ENCODE measurements at regions not wholly inside any gene's neighbourhood (a gene's known extent, or its start where the extent isn't known, plus 50 kb on each side); places are given as distances from the start of the nearest gene placed in this dataset.

DNA sequence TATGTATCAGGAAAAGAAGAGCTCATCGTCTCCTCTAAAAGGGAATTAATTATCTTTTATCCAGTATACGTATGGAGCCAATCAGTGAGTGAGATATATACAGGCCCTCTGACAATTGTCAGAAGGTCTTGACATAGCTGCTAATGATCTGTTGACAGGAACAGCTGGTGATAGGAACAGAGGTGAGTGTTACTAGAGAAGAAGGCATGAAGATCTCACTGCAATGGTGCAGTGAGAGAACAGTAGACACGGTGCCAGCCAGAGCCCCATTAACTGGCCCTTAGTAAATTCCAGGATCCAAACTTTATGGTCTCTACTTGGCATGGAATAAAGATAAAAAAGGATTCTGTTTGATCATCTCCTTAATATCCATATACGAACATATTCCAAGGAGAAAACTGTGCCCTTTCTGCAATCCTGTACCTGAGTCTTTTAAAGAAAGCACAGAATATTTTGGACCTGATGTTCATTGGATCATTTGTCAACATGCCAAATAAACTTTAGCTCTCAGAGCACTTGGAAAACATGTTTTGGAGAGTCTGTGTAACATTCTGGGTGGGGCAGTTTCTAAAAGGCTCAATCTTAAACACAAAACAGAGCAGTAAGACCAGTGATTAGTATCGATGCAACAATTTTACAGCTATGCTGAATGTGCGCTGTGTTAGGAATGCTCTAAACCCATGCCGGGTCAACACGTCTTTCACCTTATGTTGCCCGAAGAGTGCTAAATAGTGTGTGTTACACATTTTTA, 135.8 kb upstream of the CITED2 start:
- DNase-seq (ENCODE audit: low spot score in 2 of 2), result no peak
- in situ Hi-C loops (cut with MboI; ENCODE audit: low sequenced_read_pairs), result no loop called here
- H3K36me3 ChIP-seq (replicated peaks), result no peaks in the 10 kb centered on the region
- no peaks in the 10 kb centered on the region for H3K9me3 ChIP-seq
- H3K4me3 ChIP-seq, result no peak overlapping the region
- H3K4me1 ChIP-seq, result no peaks in the 10 kb centered on the region
- H3K27me3 ChIP-seq (ENCODE audit: low read depth), result no peaks in the 10 kb centered on the region

- H3K4me1 ChIP-seq, result no peaks in the 10 kb centered on the region
- in situ Hi-C loops (cut with MboI; ENCODE audit: low sequenced_read_pairs), result no loop called here
- H3K36me3 ChIP-seq (replicated peaks), result no peaks in the 10 kb centered on the region
- no peak for DNase-seq (ENCODE audit: low spot score in 2 of 2)
- H3K27me3 ChIP-seq (ENCODE audit: low read depth), result no peaks in the 10 kb centered on the region
- H3K4me3 ChIP-seq, result no peak overlapping the region
- H3K9me3 ChIP-seq, result no peaks in the 10 kb centered on the region
These were observed 134.7 kb upstream of the CITED2 start for GRCh38 chr6:139509167-139509566.

- no peaks in the 10 kb centered on the region for H3K36me3 ChIP-seq (replicated peaks)
- H3K4me3 ChIP-seq, result no peak overlapping the region
- DNase-seq (ENCODE audit: low spot score in 2 of 2), result no peak
- no peaks in the 10 kb centered on the region for H3K27me3 ChIP-seq (ENCODE audit: low read depth)
- in situ Hi-C loops (cut with MboI; ENCODE audit: low sequenced_read_pairs), result no loop called here
- no peaks in the 10 kb centered on the region for H3K9me3 ChIP-seq
- H3K4me1 ChIP-seq, result no peaks in the 10 kb centered on the region
These were observed 134.1 kb upstream of the CITED2 start for GRCh38 chr6:139508576-139508975.

DNA sequence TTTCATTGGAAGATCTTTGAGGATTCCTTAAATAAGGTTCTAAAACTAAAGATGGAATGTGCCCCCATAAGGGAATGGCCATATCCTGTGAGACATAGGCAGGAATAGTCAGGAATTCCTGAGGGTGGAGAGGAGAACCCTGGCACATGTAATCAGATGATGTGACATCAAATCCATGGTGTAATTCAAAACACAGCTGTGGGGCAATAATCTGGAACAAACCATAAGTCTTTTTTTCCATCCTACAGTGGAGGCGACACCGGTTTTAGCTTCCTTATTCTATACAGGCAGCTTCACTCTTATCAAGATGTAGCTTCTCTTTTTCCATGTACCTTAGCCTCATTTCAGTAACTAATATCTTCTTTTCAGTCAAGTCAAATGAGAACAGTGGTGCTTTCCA, 133.6 kb upstream of the CITED2 start:
- in situ Hi-C loops (cut with MboI; ENCODE audit: low sequenced_read_pairs), result no loop called here
- Histone ChIP-seq H3K4me1 (no peaks in the 10 kb centered on the region), H3K36me3 (replicated peaks) (no peaks in the 10 kb centered on the region), H3K27me3 (ENCODE audit: low read depth) (no peaks in the 10 kb centered on the region), H3K9me3 (no peaks in the 10 kb centered on the region), H3K4me3 (no peak overlapping the region)
- no peak for DNase-seq (ENCODE audit: low spot score in 2 of 2)

DNA sequence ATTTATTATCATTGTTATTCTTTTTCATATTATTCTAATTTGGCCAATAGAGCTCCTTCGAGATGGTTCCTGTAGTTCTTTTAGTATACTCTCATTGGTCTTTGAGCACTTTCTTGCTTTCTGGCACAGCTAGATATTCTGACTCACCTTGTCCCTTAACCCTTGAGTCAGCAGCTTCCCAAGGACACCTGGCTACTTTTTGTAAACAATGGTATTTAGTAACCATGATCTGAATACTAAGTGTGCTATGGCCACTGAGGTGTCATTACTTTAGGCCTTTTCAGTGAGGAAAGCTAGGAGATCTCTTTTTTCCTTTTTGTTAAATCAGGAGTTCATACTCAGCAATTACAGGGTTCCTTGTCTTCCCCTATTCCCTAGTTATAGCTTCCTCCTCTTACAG, 126.5 kb upstream of the CITED2 start:
- no peaks in the 10 kb centered on the region for H3K27me3 ChIP-seq (ENCODE audit: low read depth)
- in situ Hi-C loops (cut with MboI; ENCODE audit: low sequenced_read_pairs), result no loop called here
- no peaks in the 10 kb centered on the region for H3K4me1 ChIP-seq
- no peak overlapping the region for H3K4me3 ChIP-seq
- DNase-seq (ENCODE audit: low spot score in 2 of 2), result no peak
- no peaks in the 10 kb centered on the region for H3K9me3 ChIP-seq
- H3K36me3 ChIP-seq (replicated peaks), result no peaks in the 10 kb centered on the region

DNA sequence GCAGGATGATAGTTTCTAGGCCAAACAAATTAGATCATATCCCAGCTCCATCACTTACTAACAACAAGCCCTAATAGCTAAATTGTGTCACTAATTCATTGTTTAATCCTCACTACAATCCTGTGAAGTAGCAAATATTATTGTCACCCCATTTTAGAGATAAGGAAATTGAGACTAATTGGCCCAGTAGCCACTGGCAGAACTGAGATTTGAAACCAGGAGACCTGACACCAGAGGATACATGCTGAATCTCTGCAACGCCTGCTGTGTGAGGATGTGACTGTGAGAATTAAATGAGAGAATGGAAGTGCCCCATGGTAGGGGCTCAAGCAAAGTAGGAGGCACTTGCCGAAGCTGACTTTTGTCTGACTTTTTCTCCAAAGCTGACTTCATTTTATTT, 124.3 kb upstream of the CITED2 start:
- no peak overlapping the region for H3K4me3 ChIP-seq
- H3K36me3 ChIP-seq (replicated peaks), result no peaks in the 10 kb centered on the region
- no peak for DNase-seq (ENCODE audit: low spot score in 2 of 2)
- no peaks in the 10 kb centered on the region for H3K9me3 ChIP-seq
- in situ Hi-C loops (cut with MboI; ENCODE audit: low sequenced_read_pairs), result no loop called here
- H3K27me3 ChIP-seq (ENCODE audit: low read depth), result no peaks in the 10 kb centered on the region
- H3K4me1 ChIP-seq, result no peaks in the 10 kb centered on the region

GRCh38 chr6:139497345-139497961, 123.0 kb upstream of the CITED2 start:
- no peaks in the 10 kb centered on the region for H3K27me3 ChIP-seq (ENCODE audit: low read depth)
- H3K36me3 ChIP-seq (replicated peaks), result no peaks in the 10 kb centered on the region
- in situ Hi-C loops (cut with MboI; ENCODE audit: low sequenced_read_pairs), result no loop called here
- H3K4me3 ChIP-seq, result no peak overlapping the region
- no peak for DNase-seq (ENCODE audit: low spot score in 2 of 2)
- no peaks in the 10 kb centered on the region for H3K9me3 ChIP-seq
- no peaks in the 10 kb centered on the region for H3K4me1 ChIP-seq

GRCh38 chr6:139496654-139497344, 122.4 kb upstream of the CITED2 start:
- H3K4me1 ChIP-seq, result no peaks in the 10 kb centered on the region
- H3K36me3 ChIP-seq (replicated peaks), result no peaks in the 10 kb centered on the region
- H3K27me3 ChIP-seq (ENCODE audit: low read depth), result no peaks in the 10 kb centered on the region
- no peak overlapping the region for H3K4me3 ChIP-seq
- no peak for DNase-seq (ENCODE audit: low spot score in 2 of 2)
- H3K9me3 ChIP-seq, result no peaks in the 10 kb centered on the region
- in situ Hi-C loops (cut with MboI; ENCODE audit: low sequenced_read_pairs), result no loop called here

GRCh38 chr6:139494376-139494990, 120.0 kb upstream of the CITED2 start:
- in situ Hi-C loops (cut with MboI; ENCODE audit: low sequenced_read_pairs), result no loop called here
- Histone ChIP-seq H3K4me3 (no peak overlapping the region), H3K9me3 (no peaks in the 10 kb centered on the region), H3K27me3 (ENCODE audit: low read depth) (no peaks in the 10 kb centered on the region), H3K36me3 (replicated peaks) (no peaks in the 10 kb centered on the region), H3K4me1 (no peaks in the 10 kb centered on the region)
- no peak for DNase-seq (ENCODE audit: low spot score in 2 of 2)

GRCh38 chr6:139490482-139490881, 116.0 kb upstream of the CITED2 start:
- no peak for DNase-seq (ENCODE audit: low spot score in 2 of 2)
- no peak overlapping the region for H3K4me3 ChIP-seq
- in situ Hi-C loops (cut with MboI; ENCODE audit: low sequenced_read_pairs), result no loop called here

DNA sequence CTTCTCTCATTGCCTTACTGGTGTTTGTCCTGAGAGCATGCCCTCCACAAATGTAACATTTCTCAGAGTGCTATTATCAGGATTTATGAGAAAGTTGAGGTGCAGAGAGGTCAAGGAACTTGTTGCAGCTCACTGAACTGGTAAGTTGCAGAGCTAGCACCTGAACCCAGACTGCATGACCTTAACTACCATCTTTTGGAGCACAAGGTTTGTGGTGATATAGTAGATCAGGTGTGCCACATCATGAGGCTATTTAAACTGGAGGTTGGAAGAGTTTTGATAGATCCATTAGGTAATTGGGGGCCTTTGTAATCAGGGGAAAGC, 112.0 kb upstream of the CITED2 start:
- Histone ChIP-seq H3K4me3 (no peak overlapping the region), H3K9me3 (no peaks in the 10 kb centered on the region), H3K27me3 (ENCODE audit: low read depth) (no peaks in the 10 kb centered on the region), H3K4me1 (peaks cover 3% of the 10 kb centered on the region), H3K36me3 (replicated peaks) (no peaks in the 10 kb centered on the region)
- DNase-seq (ENCODE audit: low spot score in 2 of 2), result no peak
- in situ Hi-C loops (cut with MboI; ENCODE audit: low sequenced_read_pairs), result no loop called here

More at GRCh38 chr6:139490482-139490881, 116.0 kb upstream of the CITED2 start:
- no peaks in the 10 kb centered on the region for H3K36me3 ChIP-seq (replicated peaks)
- no peaks in the 10 kb centered on the region for H3K27me3 ChIP-seq (ENCODE audit: low read depth)
- no peaks in the 10 kb centered on the region for H3K9me3 ChIP-seq
- H3K4me1 ChIP-seq, result no peaks in the 10 kb centered on the region

DNA sequence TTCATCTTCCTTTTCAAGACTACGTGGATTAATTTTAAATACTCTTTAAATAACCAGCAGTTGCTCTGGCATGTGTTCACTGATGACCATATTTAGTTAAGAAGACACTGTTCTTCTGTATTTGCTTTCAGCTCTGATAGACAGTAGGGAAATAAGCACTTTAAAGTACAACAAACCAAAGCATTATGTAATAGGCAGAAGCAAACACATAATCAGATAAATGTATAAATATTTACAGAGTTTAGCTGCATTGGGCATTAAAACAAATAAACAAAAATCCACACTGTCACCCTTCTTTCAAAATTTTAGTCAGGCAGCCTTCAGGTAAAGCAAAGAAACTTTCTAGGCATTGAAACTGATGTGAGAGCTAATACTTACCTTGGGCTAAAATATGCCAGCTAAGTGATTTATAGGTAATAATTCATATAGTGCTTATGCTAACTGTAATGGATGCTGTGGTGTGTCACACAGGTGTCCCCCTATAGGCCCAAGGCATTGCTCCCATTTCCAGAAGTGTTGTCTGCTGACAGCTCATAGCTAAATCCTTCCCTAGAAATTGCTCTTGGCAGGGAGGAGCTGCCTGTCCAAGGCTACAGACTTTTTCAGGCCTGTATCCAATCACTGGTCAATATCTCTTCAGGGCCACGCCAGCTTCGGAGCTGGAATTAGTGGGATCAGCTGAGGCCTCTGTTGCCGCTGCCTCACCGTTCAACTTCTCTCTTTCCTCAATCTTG, 111.5 kb upstream of the CITED2 start:
- Histone ChIP-seq H3K9me3 (no peaks in the 10 kb centered on the region), H3K4me1 (peaks cover 3% of the 10 kb centered on the region), H3K27me3 (ENCODE audit: low read depth) (no peaks in the 10 kb centered on the region), H3K36me3 (replicated peaks) (no peaks in the 10 kb centered on the region), H3K4me3 (no peak overlapping the region)
- in situ Hi-C loops (cut with MboI; ENCODE audit: low sequenced_read_pairs), result no loop called here
- DNase-seq (ENCODE audit: low spot score in 2 of 2), result no peak

DNA sequence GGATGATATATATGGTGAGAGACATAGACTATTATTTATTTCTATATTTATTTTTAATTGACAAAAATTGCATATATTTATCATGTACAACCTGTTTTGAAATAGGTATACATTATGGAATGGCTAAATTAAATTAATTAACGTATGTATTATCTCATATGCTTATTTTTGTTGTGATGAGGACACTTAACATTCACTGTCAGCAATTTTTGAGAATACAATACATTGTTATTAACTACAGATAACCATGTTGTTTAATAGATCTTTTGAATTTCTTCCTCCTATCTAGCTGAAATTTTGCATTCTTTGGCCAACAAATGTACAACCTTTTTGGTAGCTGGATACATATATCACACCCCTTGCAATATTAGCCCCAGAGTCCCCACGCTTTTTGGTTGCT, 110.7 kb upstream of the CITED2 start:
- peaks cover 3% of the 10 kb centered on the region for H3K4me1 ChIP-seq
- H3K4me3 ChIP-seq, result no peak overlapping the region
- no peaks in the 10 kb centered on the region for H3K9me3 ChIP-seq
- no peaks in the 10 kb centered on the region for H3K36me3 ChIP-seq (replicated peaks)
- no peaks in the 10 kb centered on the region for H3K27me3 ChIP-seq (ENCODE audit: low read depth)
- DNase-seq (ENCODE audit: low spot score in 2 of 2), result no peak
- in situ Hi-C loops (cut with MboI; ENCODE audit: low sequenced_read_pairs), result no loop called here
